ENCODE measurements at regions not wholly inside any gene's neighbourhood (a gene's known extent, or its start where the extent isn't known, plus 50 kb on each side); places are given as distances from the start of the nearest gene placed in this dataset.

DNA sequence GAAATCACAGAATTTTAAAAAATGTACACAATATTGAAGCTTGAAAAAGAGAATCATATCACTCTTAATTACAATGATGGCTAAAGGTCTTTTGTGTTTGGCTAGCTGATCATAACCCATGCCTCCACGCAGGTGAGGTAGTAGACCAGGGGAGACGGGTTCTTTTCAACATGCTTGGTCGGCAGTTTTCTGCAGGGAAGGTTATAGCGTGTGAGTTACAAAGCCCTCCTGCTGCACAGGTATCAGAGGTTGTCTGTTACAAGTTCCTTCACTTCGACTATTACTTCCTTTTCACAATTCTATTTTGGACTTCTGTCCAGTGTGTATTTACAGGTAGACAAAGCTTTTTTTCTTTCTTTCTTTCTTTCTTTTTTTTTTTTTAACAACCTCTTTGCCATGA lies 127.1 kb upstream of the PRPS1L1 start:
- no peak for DNase-seq

DNA sequence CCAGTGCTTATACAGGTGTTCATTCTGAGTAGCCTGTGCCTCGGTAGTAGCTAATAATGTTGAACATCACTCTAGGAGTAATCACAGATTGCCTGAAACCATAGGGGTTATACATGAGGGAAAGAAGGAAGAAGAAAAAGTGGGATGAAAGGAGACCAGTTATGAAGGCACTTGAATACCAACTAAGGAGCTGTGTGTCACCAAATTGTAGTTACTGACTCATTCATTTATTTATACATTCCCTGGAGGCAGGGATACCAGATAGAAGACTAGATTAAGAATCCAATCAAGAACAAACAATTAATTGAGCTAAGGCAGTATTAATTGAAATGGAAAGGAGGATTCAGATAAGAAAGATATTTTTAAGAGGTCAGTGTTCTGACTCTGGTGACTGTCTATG lies 129.6 kb upstream of the PRPS1L1 start:
- DNase-seq = no peak

DNA sequence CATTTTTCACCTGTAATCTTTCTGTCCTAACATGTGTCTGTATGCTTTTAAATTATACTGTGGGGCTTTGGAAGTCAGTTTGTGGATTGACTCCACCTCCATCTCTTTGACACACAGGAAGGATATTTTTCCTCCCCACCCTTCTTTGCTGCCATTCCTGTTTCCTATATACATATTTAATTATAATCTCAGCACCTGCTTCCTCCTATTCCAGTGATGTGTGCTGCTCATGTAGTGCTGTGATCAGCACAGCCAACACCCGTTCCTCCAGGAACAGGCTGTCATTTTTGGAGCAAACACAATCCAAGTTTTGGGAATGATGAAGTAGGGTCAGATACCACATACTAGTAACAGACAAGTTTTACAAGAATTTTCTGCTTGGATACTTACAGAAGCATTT lies 135.0 kb upstream of the PRPS1L1 start:
- DNase-seq = no peak

DNA sequence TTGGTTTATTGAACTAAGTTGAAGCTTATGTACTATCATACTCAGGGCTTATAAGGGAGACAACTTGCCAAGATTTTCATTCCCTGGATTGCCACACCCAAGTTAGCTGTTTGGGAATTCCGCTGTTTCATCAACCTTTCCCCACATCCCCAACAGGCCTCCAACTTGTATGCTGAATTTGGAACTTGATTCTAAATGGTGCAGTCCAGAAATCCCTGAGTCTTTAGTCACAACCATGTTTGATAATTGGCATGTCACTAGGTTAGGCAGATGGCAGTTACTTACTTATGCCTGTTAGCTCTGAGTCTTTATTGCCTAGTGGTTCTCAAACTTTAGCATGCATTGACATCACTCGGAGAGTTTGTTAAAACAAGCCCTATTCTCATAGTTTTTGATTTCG lies 135.4 kb upstream of the PRPS1L1 start:
- DNase-seq = no peak

DNA sequence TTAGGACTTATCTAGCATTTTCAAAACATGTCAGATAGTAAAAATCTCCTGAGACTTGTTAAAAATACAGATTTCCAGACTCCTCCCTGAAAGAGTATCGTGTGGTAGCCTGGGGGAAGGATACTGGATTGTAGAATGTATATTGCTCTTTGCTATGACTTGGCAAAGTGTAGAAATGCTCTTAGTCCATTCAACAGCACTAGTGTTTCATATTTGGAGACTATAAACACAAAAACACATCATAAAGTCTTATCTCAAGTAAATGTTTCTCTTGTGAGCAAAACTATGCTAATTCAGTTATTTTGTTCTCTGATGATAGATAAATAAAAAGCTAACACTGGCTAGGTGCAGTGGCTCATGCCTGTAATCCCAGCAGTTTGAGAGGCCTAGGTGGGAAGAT lies 137.5 kb upstream of the PRPS1L1 start:
- no peak for DNase-seq

DNA sequence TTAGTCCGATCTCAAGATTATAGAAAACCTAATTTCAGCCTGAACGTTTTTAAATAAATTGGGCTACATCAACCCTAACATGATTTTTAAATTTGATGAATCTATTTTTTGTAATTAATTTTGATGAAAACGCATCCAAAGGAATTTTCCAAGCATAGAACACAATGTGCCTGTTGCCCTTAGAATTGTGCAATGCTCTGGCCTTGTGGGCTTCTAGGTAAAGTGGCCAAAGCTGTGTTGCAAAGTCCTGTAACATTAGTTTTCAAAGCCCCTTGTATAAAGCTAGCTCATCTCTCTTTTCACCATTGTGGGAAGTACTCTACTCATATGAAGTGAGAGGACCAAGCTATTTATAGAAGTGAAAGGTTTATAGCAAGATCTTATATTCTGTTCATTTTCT lies 138.4 kb upstream of the PRPS1L1 start:
- DNase-seq = no peak

DNA sequence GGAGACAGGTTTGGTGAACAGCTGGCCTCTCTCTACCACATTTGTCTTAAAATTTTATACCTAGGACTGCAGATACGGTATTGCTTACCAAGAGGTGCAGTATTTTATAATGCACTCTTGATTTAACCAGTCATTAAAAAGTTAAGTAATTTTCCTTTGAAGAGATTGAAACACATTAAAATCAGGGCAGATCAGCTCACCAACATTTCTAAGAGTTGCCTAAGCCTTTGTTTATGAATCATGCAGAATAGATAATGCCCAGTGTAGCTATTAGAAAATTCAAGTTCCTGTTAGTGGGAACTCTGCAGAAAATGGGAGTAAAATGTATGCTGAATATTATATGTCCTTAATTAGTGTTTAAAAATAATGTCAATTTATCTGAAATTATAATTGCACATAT lies 140.2 kb upstream of the PRPS1L1 start:
- DNase-seq = no peak

DNA sequence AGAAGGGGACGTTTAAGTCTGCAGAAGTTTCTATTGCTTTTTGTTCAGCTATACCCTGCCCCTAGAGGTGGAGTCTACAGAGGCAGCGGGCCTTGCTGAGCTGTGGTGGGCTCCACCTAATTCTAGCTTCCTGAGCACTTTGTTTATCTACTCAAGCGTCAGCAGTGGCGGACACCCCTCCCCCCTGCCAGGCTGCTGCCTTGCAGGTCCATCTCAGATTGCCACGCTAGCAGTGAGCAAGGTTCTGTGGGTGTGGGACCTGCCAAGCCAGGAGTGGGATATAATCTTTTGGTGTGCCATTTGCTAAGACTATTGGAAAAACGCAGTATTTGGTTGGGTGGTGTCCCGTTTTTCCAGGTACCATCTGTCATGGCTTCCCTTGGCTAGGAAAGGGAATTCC lies 147.3 kb upstream of the PRPS1L1 start:
- DNase-seq = no peak

DNA sequence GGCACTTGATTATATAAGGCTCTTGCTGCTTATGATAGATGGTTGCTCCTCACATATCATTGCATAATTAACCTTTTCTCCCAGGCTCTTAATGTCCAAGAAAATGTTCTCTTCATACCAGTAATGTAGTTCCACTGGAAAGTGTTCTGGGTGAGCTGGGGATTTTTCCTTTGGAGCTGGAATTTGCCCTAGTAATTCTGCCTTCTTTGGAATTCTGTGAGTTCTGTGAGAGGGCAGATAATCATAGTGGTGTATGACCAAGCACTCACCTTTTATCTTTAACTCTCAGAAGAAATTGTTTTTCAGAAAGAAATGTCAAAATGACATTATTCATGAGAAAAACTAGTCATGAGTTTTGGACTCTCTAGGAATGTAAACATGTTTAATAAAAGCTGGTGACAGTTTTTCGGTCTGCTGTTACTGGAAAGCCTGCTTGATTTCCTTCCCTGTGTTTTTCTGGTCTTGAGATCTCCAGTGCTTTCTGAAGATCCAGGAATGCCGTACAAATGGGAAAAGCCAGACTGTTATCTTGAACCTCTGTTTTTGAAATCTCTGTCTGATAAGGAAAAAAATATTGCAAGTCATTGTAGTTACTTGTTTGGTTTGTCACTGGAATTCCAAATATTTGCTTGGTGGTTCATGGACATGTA lies 148.3 kb upstream of the PRPS1L1 start:
- DNase-seq = no peak

DNA sequence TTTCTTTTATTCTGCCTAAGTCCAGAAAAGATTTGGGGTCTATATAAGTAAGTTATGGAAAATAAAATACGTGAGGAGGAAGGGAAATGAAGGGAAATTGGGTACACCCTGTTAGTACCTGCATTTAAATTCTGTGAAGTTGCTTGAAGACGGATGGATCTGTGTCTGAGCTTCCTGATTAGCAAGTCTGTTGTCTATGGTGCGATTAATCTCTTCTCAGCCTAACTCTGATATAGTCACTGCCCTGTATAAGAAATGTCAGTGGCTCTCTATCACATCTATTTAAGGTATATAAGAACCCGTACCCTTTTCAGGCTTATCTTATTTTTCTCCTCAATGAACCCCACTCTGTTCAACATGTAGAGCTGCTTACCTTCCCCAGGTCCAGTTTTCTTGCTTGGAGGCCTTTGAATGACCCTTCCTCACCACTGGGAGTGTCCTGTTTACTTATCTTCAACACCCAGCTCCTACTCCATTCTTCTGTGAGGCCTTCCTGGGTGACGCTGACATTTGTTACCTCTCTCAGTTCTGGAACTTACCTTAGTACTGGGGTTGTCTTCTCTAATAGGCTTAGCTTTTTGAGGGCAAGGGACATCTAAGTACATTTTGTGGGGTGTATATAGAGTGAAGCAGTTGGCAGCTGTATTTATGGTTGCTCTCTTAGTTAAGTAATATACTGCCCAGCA lies 149.6 kb upstream of the PRPS1L1 start:
- no peak for DNase-seq

DNA sequence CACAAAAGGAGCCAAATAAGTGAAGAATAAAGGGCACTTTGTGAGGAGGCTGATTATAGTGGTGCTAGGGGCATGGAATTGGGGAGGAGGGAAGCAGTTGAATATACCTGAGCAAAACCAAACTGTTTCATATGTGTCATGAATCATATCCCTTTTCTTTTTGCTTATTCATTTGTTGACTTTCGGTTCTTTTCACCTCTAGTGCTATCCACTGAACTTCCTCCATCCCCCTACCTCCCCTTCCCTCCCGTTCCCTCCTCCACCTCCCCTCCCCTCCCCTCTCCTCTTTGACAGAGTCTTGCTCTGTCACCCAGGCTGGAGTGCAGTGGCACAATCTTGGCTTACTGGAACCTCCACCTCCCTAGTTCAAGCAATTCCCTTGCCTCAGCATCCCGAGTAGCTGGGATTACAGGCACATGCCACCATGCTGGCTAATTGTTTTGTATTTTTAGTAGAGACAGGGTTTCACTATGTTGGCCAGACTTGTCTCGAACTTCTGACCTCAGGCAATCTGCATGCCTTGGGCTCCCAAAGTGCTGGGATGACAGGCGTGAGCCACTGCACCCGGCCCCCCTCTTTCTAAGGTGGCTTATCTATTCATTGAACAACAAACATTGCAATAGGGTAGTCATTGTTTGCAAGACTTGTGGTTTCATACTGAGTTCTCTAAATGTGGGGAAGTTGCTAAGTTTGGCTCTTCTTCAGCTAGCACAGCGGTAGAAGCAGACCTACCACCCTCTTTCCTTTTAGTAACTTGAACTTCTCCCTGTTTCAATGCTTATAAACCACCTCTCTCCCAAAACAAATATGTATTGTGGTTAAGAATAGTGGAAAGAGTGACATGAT lies 150.4 kb upstream of the PRPS1L1 start:
- DNase-seq = peak in 1 of 2 donors; percentile 2

DNA sequence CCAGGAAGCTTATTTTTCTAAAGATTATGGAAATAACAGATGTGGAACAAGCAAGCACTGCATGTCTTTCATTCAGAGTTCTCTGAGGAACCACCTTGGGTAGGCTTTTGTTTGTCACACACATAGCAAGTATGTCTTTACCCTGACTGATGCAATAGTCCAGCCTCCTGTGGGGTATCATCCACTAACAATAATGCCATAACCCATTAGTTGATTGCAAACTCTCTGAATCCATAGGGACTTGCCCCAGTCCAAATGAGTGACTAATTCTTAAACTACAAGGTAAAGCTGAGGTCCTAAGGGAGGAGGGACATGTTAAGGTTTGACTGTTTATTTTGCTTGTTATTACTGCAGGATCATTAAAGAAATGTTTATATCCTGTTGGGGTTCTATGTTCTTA lies 151.4 kb upstream of the PRPS1L1 start:
- no peak for DNase-seq

DNA sequence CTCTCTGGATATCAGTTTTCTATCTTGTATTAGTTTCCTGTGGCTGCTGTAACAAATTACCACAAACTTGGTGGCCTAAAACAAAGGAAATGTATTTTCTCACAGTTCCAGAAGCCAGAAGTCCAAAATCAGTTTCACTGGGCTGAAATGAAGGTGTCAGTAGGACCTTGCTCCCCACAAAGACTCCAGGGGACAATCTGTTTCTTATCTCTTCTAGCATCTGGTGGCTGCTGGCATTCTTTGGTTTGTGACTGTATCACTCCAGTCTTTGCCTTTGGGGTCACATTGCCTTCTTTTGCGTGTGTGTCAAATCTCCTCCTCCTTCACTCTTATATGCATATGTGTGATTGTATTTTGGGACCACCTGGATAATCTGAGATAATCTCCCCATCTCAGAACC lies 153.0 kb upstream of the PRPS1L1 start:
- no peak for DNase-seq

DNA sequence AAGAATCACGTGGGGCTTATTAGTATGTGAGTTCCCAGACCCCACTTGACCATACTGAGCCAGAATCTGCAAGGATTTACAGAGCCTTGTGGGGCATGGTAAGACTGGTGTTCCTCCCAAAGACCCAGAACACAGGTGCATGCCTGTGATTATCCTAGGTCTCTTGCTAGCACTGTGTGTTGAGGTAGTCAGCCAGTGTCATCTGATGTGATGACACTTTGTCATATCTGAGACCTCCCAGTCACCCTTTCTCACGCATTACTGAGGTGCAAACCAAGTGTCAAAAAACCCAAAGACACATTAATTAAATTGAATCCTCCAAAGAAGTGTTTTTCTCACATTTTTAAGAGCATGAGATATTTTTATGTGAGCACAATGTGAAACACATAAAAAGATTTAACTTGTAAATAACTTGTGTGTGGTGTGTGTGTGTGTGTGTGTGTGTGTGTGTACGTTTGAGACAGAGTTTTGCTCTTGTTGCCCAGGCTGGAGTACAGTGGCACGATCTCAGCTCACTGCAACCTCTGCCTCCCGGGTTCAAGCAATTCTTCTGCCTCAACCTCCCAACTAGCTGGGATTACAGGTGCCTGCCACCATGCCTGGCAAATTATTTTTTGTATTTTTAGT lies 162.0 kb upstream of the PRPS1L1 start:
- DNase-seq = no peak

DNA sequence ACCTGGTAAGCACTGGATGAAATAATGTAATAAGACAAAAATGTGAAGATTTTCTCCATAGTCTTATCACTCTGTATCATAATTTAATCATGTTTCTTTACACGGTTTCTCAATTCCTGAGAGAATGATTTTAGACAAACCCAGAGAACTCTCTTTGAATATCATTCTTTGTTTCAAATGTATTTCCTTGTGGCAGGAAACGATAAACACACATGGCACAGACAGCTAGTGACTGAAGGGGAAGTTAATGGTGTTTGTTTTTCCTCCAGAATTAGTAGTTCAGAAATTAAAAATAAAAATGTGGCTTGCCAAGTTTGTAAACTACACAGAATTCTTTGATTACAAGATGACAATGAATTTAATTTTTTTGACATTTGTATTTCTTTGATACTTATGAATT lies 163.7 kb upstream of the PRPS1L1 start:
- DNase-seq = no peak

DNA sequence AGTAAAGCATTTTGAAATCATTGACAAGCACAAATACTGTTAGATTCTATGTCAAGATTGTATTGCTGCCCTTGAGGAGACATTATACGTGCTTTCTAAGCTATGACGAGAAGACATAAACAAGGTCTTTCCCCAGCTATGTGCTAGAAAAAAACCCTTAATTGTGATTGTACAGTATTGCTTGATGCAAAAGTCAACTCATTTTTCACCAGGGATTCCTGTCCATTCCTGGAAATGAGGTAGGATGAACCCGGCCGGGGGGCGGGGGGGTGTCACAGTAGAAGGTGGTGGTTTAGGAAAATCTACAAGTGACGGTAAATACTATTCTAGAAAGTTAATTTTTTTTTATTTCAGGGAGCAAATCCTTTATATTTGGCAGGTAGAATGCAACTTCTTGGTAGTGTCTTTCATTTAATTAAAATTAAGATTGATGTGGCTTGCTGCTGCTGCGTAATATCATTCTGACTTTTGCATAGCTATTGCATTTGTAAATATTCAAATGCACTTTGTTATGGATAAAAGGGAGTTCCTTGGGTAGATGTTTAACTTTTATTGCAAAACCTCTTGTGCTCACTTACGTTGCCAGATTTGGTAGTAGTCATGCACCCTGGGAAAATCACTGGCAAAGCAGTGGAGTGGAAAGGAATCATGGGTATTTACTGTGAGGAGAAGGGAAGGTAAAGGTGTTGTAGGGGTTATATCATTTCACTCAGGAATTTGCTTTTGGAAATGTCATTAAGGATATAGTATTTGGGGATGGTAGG lies 164.4 kb upstream of the PRPS1L1 start:
- no peak for DNase-seq

DNA sequence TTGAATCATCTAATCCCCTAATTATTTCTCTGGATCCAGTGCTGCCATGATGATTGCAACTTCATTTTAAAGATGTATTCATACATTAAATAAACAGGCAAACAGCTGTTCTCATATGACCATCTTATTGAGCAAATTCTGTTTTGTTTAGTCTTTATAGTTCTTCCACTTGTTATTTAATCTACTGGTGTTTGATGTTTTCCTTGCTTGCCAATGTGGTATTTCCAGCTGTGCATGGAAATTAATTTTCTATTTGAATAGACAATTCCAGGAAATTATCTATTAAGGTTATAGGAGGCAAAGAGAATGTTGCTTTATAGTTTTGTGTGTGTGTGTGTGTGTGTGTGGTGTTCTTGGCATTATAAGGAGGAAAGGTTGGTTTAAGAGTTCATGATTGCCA lies 167.0 kb upstream of the PRPS1L1 start:
- DNase-seq = no peak

DNA sequence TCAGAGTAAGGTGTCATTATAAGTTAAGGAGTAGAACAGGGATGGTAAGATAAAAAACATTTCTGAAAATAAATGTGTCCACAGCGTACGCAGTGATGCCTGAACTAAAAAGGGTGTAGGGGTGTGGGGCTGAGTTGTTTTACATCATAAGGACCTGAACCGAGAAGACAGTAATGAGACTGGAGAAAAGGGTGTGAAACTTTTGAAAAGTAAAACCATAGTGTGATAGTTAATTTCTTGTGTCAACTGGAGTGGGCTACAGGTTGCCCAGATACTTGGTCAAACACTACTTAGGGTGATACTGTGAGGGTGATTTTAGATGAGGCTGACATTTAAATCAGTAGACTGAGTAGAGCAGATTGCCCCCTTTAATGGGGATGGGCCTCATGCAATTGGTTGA lies 169.0 kb upstream of the PRPS1L1 start:
- no peak for DNase-seq

DNA sequence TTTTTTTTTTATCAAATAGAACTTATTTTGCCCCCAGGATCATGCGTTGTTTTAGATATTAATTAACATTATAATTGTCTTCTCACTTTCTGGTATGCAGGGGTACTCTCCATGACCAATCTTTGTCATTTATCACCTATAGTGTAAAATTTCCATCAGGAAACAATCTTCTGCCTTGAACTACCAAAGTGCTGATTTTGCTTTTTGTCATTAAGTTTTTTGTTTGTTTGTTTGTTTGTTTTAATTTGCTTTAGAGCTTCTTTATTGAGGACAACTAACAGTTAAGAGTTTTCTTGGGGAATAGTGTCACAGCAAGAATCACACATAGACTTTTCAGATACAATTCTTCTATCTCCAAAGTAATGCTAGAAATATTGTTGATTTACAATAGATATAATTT lies 171.2 kb upstream of the PRPS1L1 start:
- no peak for DNase-seq

DNA sequence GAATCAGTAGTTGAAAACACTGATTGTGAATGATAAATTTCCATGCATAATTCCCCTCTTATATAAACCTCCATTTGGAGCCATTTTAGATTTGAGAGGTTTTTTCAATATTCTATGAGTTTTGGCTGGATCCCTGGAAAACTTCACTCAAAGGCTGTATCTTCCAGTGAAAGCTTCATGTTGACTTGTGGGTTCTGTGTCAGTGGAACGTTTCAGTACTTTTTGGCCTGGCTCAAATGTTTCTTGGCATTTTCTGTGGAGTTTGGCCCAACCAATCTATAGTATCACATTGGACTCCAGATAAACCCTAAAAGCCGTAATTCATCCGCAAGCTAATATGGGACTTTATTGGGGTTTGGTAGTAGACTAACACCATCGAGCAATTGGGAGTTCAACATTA lies 172.6 kb upstream of the PRPS1L1 start:
- no peak for DNase-seq

DNA sequence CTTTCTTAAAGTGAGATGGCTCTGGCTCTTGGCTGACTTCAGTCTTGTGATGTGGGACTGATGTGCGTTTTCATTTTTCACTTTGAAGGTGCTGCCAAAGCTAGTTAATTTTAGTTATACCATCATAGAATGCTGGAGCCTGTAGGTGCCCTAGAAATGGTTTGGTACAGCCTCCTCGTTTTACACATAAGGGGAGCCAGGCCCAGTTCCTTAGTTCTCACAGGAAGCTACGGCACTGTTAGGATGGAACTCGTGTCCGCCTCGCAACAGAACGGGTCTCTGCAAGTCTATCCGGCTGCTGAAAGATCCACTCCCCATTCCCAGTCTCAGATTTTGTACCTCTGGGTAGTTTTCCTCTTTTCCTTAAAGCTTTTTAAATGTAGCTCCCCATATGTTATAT lies 173.2 kb upstream of the PRPS1L1 start:
- no peak for DNase-seq

DNA sequence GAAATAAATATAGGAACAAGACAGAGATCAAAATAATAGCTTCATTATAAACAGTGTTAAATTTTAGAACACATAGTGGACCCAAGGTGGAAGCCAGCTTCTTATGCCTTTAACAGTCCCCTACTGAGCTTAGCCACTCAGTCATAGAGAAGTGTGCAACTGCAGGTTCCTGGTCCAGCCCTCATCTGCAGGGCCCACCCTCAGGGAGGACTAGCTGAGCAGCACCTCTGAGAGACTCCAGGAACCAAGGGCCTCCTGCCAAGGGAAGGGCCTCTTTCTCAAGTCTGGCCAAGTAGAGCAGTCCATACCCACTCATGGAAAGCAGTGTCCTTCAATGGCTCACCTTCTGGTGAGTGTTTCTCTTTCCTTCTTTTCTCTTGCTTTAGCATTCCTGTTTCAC lies 173.7 kb upstream of the PRPS1L1 start:
- DNase-seq = no peak
